ENCODE measurements at regions not wholly inside any gene's neighbourhood (a gene's known extent, or its start where the extent isn't known, plus 50 kb on each side); places are given as distances from the start of the nearest gene placed in this dataset.

DNA sequence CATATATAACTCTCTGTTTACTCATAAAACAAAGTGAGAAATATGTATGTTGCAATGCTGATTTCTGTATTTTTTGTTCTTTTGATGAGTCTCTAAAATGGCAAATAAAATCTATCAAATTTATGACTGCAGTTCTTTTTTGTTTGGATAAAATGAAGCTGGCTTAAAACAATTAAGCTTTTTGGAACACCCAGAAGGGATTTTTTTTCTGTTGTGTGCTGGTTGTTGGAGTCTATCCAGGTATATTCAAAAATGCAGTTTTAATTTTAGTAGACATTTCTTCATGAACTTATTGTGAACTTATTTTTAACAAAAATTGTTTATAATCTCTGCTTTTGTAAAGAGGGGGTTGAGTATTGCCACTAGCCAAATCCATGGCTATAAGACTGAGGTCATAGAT is 405.5 kb downstream of the RAP2B start:
- TF ChIP-seq, protein P1, sequence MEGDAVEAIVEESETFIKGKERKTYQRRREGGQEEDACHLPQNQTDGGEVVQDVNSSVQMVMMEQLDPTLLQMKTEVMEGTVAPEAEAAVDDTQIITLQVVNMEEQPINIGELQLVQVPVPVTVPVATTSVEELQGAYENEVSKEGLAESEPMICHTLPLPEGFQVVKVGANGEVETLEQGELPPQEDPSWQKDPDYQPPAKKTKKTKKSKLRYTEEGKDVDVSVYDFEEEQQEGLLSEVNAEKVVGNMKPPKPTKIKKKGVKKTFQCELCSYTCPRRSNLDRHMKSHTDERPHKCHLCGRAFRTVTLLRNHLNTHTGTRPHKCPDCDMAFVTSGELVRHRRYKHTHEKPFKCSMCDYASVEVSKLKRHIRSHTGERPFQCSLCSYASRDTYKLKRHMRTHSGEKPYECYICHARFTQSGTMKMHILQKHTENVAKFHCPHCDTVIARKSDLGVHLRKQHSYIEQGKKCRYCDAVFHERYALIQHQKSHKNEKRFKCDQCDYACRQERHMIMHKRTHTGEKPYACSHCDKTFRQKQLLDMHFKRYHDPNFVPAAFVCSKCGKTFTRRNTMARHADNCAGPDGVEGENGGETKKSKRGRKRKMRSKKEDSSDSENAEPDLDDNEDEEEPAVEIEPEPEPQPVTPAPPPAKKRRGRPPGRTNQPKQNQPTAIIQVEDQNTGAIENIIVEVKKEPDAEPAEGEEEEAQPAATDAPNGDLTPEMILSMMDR (IDR thresholded peaks at IDR 0.05), result no peak
- no peak for TF ChIP-seq EZH2 (IDR thresholded peaks at IDR 0.05; ENCODE audit: borderline replicate concordance, insufficient read depth, low read depth, low read length, poor library complexity, severe bottlenecking)
